ENCODE measurements at regions not wholly inside any gene's neighbourhood (a gene's known extent, or its start where the extent isn't known, plus 50 kb on each side); places are given as distances from the start of the nearest gene placed in this dataset.

- H3K36me3 ChIP-seq (ENCODE audit: control insufficient read depth, insufficient read depth, low read length), result no peaks in the 10 kb centered on the region
- no peaks in the 10 kb centered on the region for H3K9me3 ChIP-seq (ENCODE audit: control insufficient read depth, insufficient read depth, low read depth, low read length)
- no peaks in the 10 kb centered on the region for H3K4me1 ChIP-seq (ENCODE audit: control insufficient read depth, insufficient read depth, low read length)
- H3K27me3 ChIP-seq (ENCODE audit: control insufficient read depth, insufficient read depth, low read length), result no peaks in the 10 kb centered on the region
- no peak overlapping the region for H3K4me3 ChIP-seq (ENCODE audit: low read depth, low read length)
- H3K27ac ChIP-seq (ENCODE audit: low read depth, low read length), result no peak overlapping the region
- H3K9ac ChIP-seq (ENCODE audit: low read length), result no peak overlapping the region
These were observed 1372.1 kb downstream of the PCDH9 start for GRCh38 chr13:65857942-65858565.

GRCh38 chr13:65856431-65856830, 1373.7 kb downstream of the PCDH9 start:
- H3K9ac ChIP-seq (ENCODE audit: low read length), result no peak overlapping the region
- no peak overlapping the region for H3K4me3 ChIP-seq (ENCODE audit: low read depth, low read length)
- no peaks in the 10 kb centered on the region for H3K27me3 ChIP-seq (ENCODE audit: control insufficient read depth, insufficient read depth, low read length)
- H3K4me1 ChIP-seq (ENCODE audit: control insufficient read depth, insufficient read depth, low read length), result no peaks in the 10 kb centered on the region
- H3K9me3 ChIP-seq (ENCODE audit: control insufficient read depth, insufficient read depth, low read depth, low read length), result no peaks in the 10 kb centered on the region
- H3K27ac ChIP-seq (ENCODE audit: low read depth, low read length), result no peak overlapping the region
- H3K36me3 ChIP-seq (ENCODE audit: control insufficient read depth, insufficient read depth, low read length), result no peaks in the 10 kb centered on the region

GRCh38 chr13:65855242-65855805, 1374.8 kb downstream of the PCDH9 start:
- Histone ChIP-seq H3K27ac (ENCODE audit: low read depth, low read length) (no peak overlapping the region), H3K9ac (ENCODE audit: low read length) (no peak overlapping the region), H3K9me3 (ENCODE audit: control insufficient read depth, insufficient read depth, low read depth, low read length) (no peaks in the 10 kb centered on the region), H3K36me3 (ENCODE audit: control insufficient read depth, insufficient read depth, low read length) (no peaks in the 10 kb centered on the region), H3K27me3 (ENCODE audit: control insufficient read depth, insufficient read depth, low read length) (no peaks in the 10 kb centered on the region), H3K4me1 (ENCODE audit: control insufficient read depth, insufficient read depth, low read length) (no peaks in the 10 kb centered on the region), H3K4me3 (ENCODE audit: low read depth, low read length) (no peak overlapping the region)

GRCh38 chr13:65854431-65854830, 1375.7 kb downstream of the PCDH9 start:
- no peaks in the 10 kb centered on the region for H3K9me3 ChIP-seq (ENCODE audit: control insufficient read depth, insufficient read depth, low read depth, low read length)
- no peaks in the 10 kb centered on the region for H3K4me1 ChIP-seq (ENCODE audit: control insufficient read depth, insufficient read depth, low read length)
- H3K36me3 ChIP-seq (ENCODE audit: control insufficient read depth, insufficient read depth, low read length), result no peaks in the 10 kb centered on the region
- no peak overlapping the region for H3K9ac ChIP-seq (ENCODE audit: low read length)
- no peaks in the 10 kb centered on the region for H3K27me3 ChIP-seq (ENCODE audit: control insufficient read depth, insufficient read depth, low read length)
- H3K4me3 ChIP-seq (ENCODE audit: low read depth, low read length), result no peak overlapping the region
- no peak overlapping the region for H3K27ac ChIP-seq (ENCODE audit: low read depth, low read length)

- Histone ChIP-seq H3K27ac (ENCODE audit: low read depth, low read length) (no peak overlapping the region), H3K9me3 (ENCODE audit: control insufficient read depth, insufficient read depth, low read depth, low read length) (no peaks in the 10 kb centered on the region), H3K4me1 (ENCODE audit: control insufficient read depth, insufficient read depth, low read length) (no peaks in the 10 kb centered on the region), H3K4me3 (ENCODE audit: low read depth, low read length) (no peak overlapping the region), H3K36me3 (ENCODE audit: control insufficient read depth, insufficient read depth, low read length) (no peaks in the 10 kb centered on the region), H3K27me3 (ENCODE audit: control insufficient read depth, insufficient read depth, low read length) (no peaks in the 10 kb centered on the region), H3K9ac (ENCODE audit: low read length) (no peak overlapping the region)
These were observed 1385.8 kb downstream of the PCDH9 start for GRCh38 chr13:65844266-65844841.

- no peaks in the 10 kb centered on the region for H3K27me3 ChIP-seq (ENCODE audit: control insufficient read depth, insufficient read depth, low read length)
- H3K36me3 ChIP-seq (ENCODE audit: control insufficient read depth, insufficient read depth, low read length), result no peaks in the 10 kb centered on the region
- no peaks in the 10 kb centered on the region for H3K4me1 ChIP-seq (ENCODE audit: control insufficient read depth, insufficient read depth, low read length)
- no peak overlapping the region for H3K9ac ChIP-seq (ENCODE audit: low read length)
- no peaks in the 10 kb centered on the region for H3K9me3 ChIP-seq (ENCODE audit: control insufficient read depth, insufficient read depth, low read depth, low read length)
- H3K27ac ChIP-seq (ENCODE audit: low read depth, low read length), result no peak overlapping the region
- no peak overlapping the region for H3K4me3 ChIP-seq (ENCODE audit: low read depth, low read length)
These were observed 1386.8 kb downstream of the PCDH9 start for GRCh38 chr13:65843314-65843731.

- Histone ChIP-seq H3K27ac (ENCODE audit: low read depth, low read length) (no peak overlapping the region), H3K4me3 (ENCODE audit: low read depth, low read length) (no peak overlapping the region), H3K9me3 (ENCODE audit: control insufficient read depth, insufficient read depth, low read depth, low read length) (no peaks in the 10 kb centered on the region), H3K4me1 (ENCODE audit: control insufficient read depth, insufficient read depth, low read length) (no peaks in the 10 kb centered on the region), H3K27me3 (ENCODE audit: control insufficient read depth, insufficient read depth, low read length) (no peaks in the 10 kb centered on the region), H3K9ac (ENCODE audit: low read length) (no peak overlapping the region), H3K36me3 (ENCODE audit: control insufficient read depth, insufficient read depth, low read length) (no peaks in the 10 kb centered on the region)
These were observed 1389.0 kb downstream of the PCDH9 start for GRCh38 chr13:65841156-65841555.

- no peak overlapping the region for H3K9ac ChIP-seq (ENCODE audit: low read length)
- H3K27ac ChIP-seq (ENCODE audit: low read depth, low read length), result no peak overlapping the region
- no peak overlapping the region for H3K4me3 ChIP-seq (ENCODE audit: low read depth, low read length)
- H3K27me3 ChIP-seq (ENCODE audit: control insufficient read depth, insufficient read depth, low read length), result no peaks in the 10 kb centered on the region
- no peaks in the 10 kb centered on the region for H3K36me3 ChIP-seq (ENCODE audit: control insufficient read depth, insufficient read depth, low read length)
- H3K9me3 ChIP-seq (ENCODE audit: control insufficient read depth, insufficient read depth, low read depth, low read length), result no peaks in the 10 kb centered on the region
- H3K4me1 ChIP-seq (ENCODE audit: control insufficient read depth, insufficient read depth, low read length), result no peaks in the 10 kb centered on the region
These were observed 1394.1 kb downstream of the PCDH9 start for GRCh38 chr13:65836066-65836465.

- Histone ChIP-seq H3K4me1 (ENCODE audit: control insufficient read depth, insufficient read depth, low read length) (no peaks in the 10 kb centered on the region), H3K4me3 (ENCODE audit: low read depth, low read length) (no peak overlapping the region), H3K27me3 (ENCODE audit: control insufficient read depth, insufficient read depth, low read length) (no peaks in the 10 kb centered on the region), H3K27ac (ENCODE audit: low read depth, low read length) (no peak overlapping the region), H3K9ac (ENCODE audit: low read length) (no peak overlapping the region), H3K36me3 (ENCODE audit: control insufficient read depth, insufficient read depth, low read length) (no peaks in the 10 kb centered on the region), H3K9me3 (ENCODE audit: control insufficient read depth, insufficient read depth, low read depth, low read length) (no peaks in the 10 kb centered on the region)
These were observed 1395.2 kb downstream of the PCDH9 start for GRCh38 chr13:65834897-65835296.

GRCh38 chr13:65830411-65831205, 1399.5 kb downstream of the PCDH9 start:
- no peaks in the 10 kb centered on the region for H3K9me3 ChIP-seq (ENCODE audit: control insufficient read depth, insufficient read depth, low read depth, low read length)
- no peak overlapping the region for H3K4me3 ChIP-seq (ENCODE audit: low read depth, low read length)
- H3K4me1 ChIP-seq (ENCODE audit: control insufficient read depth, insufficient read depth, low read length), result no peaks in the 10 kb centered on the region
- H3K27me3 ChIP-seq (ENCODE audit: control insufficient read depth, insufficient read depth, low read length), result no peaks in the 10 kb centered on the region
- H3K36me3 ChIP-seq (ENCODE audit: control insufficient read depth, insufficient read depth, low read length), result no peaks in the 10 kb centered on the region
- H3K9ac ChIP-seq (ENCODE audit: low read length), result no peak overlapping the region
- H3K27ac ChIP-seq (ENCODE audit: low read depth, low read length), result no peak overlapping the region
